Right atrium auricular region (tissue), 2 donors: ENCODE measurements at regions not wholly inside any gene's neighbourhood (a gene's known extent, or its start where the extent isn't known, plus 50 kb on each side); places are given as distances from the start of the nearest gene placed in this dataset.
"Not testable (repeated sequence)": the region's sequence is repeated elsewhere in the genome, so short reads cannot be mapped to it uniquely, and the experiment has no call there.

Experiments used
- DNase-seq: peaks from one replicate; pipeline ENCODE4 v3.0.0-alpha.2; 2019; ENCODE audit warnings: low spot score
- H3K27ac ChIP-seq, 2 donors: fragments of 200-600 bp; sonication (generic); 1 replicate in 1 of 2; 2 replicates in 1 of 2; pipeline ENCODE4 v1.5.1; 2016 to 2019
- H3K27me3 ChIP-seq, 2 donors: fragments of 200-600 bp; sonication (generic); one replicate each; pipeline versions ENCODE4 v1.5.1 to v1.6.0; 2017 to 2019
- H3K36me3 ChIP-seq: fragments of 200-600 bp; sonication (generic); one replicate; pipeline ENCODE4 v1.5.1; 2016
- H3K4me1 ChIP-seq, 2 donors: fragments of 200-600 bp; sonication (generic); one replicate each; pipeline versions ENCODE4 v1.5.1 to v1.6.0; 2017 to 2019
- H3K4me3 ChIP-seq, 2 donors: fragments of 200-600 bp; sonication (generic); 1 replicate in 1 of 2; 2 replicates in 1 of 2; pipeline ENCODE4 v1.5.1; 2017 to 2019; ENCODE audit warnings: mild to moderate bottlenecking in 1 of 2, moderate library complexity in 1 of 2
- H3K9me3 ChIP-seq, 2 donors: fragments of 200-600 bp; sonication (generic); one replicate each; pipeline ENCODE4 v1.5.1; 2019
- TF ChIP-seq, protein P1 (sequence below), 2 donors: fragments of 200-600 bp; sonication (generic); IDR thresholded peaks; one replicate each; pipeline ENCODE4 v1.5.1; 2019; ENCODE audit warnings: antibody characterized with exemption in 2 of 2

DNA sequence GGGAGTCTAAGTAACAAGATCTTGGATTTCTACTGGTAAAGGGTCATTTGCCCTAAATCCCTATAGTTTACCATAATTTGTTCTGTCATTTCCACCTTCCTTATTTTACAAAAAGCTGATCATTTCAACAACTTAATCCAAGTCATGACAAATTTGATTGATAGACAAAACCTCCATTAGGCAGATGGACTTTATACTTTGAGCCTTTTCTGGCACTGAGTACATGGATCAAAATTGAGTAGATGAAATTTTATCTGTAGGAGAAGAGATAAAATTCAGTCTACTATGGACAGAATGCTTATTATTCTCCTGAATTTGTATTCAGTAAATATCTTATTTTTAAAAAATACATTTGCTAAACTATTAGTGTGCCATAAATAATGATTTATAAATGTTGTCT is 62.6 kb upstream of the NRIP1 start:
- H3K27me3 ChIP-seq: no peaks in the 10 kb centered on the region
- no peak overlapping the region for H3K27ac ChIP-seq
- no peak for DNase-seq
- TF ChIP-seq, protein P1, sequence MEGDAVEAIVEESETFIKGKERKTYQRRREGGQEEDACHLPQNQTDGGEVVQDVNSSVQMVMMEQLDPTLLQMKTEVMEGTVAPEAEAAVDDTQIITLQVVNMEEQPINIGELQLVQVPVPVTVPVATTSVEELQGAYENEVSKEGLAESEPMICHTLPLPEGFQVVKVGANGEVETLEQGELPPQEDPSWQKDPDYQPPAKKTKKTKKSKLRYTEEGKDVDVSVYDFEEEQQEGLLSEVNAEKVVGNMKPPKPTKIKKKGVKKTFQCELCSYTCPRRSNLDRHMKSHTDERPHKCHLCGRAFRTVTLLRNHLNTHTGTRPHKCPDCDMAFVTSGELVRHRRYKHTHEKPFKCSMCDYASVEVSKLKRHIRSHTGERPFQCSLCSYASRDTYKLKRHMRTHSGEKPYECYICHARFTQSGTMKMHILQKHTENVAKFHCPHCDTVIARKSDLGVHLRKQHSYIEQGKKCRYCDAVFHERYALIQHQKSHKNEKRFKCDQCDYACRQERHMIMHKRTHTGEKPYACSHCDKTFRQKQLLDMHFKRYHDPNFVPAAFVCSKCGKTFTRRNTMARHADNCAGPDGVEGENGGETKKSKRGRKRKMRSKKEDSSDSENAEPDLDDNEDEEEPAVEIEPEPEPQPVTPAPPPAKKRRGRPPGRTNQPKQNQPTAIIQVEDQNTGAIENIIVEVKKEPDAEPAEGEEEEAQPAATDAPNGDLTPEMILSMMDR (IDR thresholded peaks at IDR 0.05): no peak
- H3K4me1 ChIP-seq: peaks cover 0 to 5% of the 10 kb centered on the region in 2 donors
- H3K36me3 ChIP-seq: no peaks in the 10 kb centered on the region
- no peak overlapping the region for H3K4me3 ChIP-seq
- no peaks in the 10 kb centered on the region for H3K9me3 ChIP-seq

DNA sequence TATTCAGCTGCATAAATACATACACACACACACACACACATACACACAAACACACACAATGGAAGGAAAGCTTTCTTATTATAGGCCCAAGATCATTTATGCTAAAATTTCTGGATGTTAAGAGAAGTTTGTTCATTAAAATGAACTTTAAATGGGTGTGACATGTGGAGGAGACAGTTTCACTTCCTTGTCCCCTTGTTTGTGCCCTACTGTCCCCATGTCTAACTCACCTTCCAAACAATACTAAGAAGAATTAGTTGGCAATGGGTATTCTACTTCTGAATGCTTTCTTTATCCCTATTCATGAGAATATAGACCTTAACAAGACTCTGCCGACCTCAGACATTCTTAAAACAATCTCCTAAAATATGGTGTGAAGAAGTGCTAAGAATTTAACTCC is 63.5 kb upstream of the NRIP1 start:
- no peak overlapping the region for H3K27ac ChIP-seq
- no peaks in the 10 kb centered on the region for H3K4me1 ChIP-seq
- H3K36me3 ChIP-seq: no peaks in the 10 kb centered on the region
- H3K9me3 ChIP-seq: no peaks in the 10 kb centered on the region
- H3K27me3 ChIP-seq: no peaks in the 10 kb centered on the region
- H3K4me3 ChIP-seq: no peak overlapping the region
- TF ChIP-seq, protein P1 (IDR thresholded peaks at IDR 0.05): no peak
- DNase-seq: no peak

DNA sequence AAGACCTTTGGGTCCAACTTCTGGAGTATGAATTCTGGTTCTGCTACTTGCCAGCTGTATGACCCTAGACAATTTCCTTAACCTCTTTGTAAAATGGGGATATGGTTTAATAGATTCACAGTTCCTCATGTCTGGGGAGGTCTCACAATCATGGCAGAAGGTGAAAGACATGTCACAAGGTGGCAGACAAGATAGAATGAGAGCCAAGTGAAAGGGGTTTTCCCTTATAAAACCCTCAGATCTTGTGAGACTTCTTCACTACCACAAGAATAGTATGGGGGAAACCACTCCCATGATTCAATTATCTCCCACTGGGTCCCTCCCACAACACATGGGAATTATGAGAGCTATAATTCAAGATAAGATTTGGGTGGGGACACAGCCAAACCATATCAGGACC is 63.9 kb upstream of the NRIP1 start:
- not testable (repeated sequence) for H3K9me3 ChIP-seq, H3K27me3 ChIP-seq, DNase-seq, H3K36me3 ChIP-seq, H3K4me3 ChIP-seq, H3K27ac ChIP-seq, H3K4me1 ChIP-seq

DNA sequence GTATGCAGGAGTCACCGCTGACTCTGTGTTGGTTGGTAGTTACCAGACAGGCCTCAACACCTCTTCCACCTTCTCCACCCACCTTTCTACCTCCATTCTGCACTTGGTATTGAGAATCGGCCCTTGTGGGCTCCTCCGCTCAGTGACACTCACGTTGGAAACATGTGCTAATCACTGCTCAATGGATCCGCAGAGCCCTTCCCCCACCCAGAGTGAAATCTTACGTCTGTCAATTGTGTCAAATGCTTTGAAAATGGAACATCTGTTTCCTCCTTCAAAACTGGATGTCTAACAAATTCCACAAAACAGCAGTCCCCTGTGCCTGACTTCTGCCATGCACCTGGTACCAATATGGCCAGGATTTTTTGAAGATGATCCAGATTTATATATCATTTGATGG is 65.5 kb upstream of the NRIP1 start:
- DNase-seq: no peak
- no peaks in the 10 kb centered on the region for H3K9me3 ChIP-seq
- TF ChIP-seq, protein P1 (IDR thresholded peaks at IDR 0.05): no peak
- H3K4me3 ChIP-seq: no peak overlapping the region
- H3K4me1 ChIP-seq: no peaks in the 10 kb centered on the region
- H3K27ac ChIP-seq: no peak overlapping the region
- H3K36me3 ChIP-seq: no peaks in the 10 kb centered on the region
- H3K27me3 ChIP-seq: no peaks in the 10 kb centered on the region

DNA sequence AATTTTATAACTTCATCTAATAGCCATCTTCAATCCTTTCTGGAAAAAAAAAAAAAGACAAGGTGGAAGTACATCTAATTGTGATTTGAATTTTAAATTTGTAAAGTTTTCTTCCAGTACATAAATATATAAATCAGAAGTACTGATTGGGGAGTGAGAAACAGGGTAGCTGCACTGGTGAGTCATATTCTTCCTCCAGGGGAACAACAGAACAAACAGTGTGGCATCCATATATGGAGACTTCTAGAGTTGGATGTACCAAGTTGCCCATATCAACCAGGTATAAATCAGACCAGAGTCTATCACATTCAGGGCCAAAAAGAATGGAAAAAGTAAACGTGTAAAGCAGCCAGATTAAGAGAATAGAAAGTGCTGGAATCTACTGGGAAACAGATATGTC is 66.0 kb upstream of the NRIP1 start:
- Histone ChIP-seq H3K4me3 (no peak overlapping the region), H3K36me3 (no peaks in the 10 kb centered on the region), H3K27me3 (no peaks in the 10 kb centered on the region), H3K4me1 (no peaks in the 10 kb centered on the region), H3K9me3 (no peaks in the 10 kb centered on the region), H3K27ac (no peak overlapping the region)
- no peak for DNase-seq
- TF ChIP-seq, protein P1 (IDR thresholded peaks at IDR 0.05): no peak

DNA sequence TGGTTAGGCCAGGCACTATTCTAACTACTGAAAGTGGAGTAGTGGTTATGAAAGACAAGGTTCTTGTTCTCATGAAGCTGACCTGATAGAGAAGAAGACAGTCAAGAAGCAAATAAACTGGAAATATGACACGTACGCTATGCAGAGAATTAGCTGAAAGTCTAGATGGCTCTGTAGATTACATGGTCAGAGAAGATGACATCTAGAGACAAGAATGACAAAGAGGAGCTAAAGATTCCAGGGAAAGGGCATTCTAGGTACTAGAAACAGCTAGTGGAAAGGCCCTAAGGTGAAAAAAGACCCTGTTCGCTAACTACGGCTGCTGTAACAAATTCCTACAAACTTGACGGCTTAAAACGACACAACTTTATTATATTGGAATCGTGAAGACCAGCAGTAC is 68.0 kb upstream of the NRIP1 start:
- H3K36me3 ChIP-seq: no peaks in the 10 kb centered on the region
- no peaks in the 10 kb centered on the region for H3K9me3 ChIP-seq
- H3K27me3 ChIP-seq: no peaks in the 10 kb centered on the region
- no peaks in the 10 kb centered on the region for H3K4me1 ChIP-seq
- no peak overlapping the region for H3K27ac ChIP-seq
- TF ChIP-seq, protein P1 (IDR thresholded peaks at IDR 0.05): no peak
- no peak for DNase-seq
- no peak overlapping the region for H3K4me3 ChIP-seq
